Astrocyte (in vitro differentiated cells and primary cell): ENCODE measurements at regions not wholly inside any gene's neighbourhood (a gene's known extent, or its start where the extent isn't known, plus 50 kb on each side); places are given as distances from the start of the nearest gene placed in this dataset.

Source experiments
- DNase-seq: peaks from one replicate; pipeline ENCODE4 v3.0.0-alpha.2; 2010; ENCODE audit warnings: low read depth
- FAIRE-seq: peaks from 2 replicates; lab custom pipeline; 2011; peaks lifted over from hg19 to GRCh38; lab: Jason Lieb, UNC
- H2AFZ ChIP-seq: 2 replicates; pipeline ENCODE4 v1.6.0; 2012; ENCODE audit warnings: low read depth, low read length, inconsistent platforms
- H3K27ac ChIP-seq: 2 replicates; pipeline ENCODE4 v1.5.1; 2011; ENCODE audit warnings: low read depth, low read length, inconsistent platforms
- H3K27me3 ChIP-seq: 2 replicates; pipeline ENCODE4 v1.6.0; 2011; ENCODE audit warnings: low read length, inconsistent platforms; ENCODE audit not compliant: insufficient read depth
- H3K36me3 ChIP-seq: 2 replicates; pipeline ENCODE4 v1.5.1; 2011; ENCODE audit warnings: low read length, inconsistent platforms; ENCODE audit not compliant: insufficient read depth
- H3K4me1 ChIP-seq: 2 replicates; pipeline ENCODE4 v1.5.1; 2011; ENCODE audit warnings: low read length, inconsistent platforms; ENCODE audit not compliant: insufficient read depth
- H3K4me2 ChIP-seq: 2 replicates; pipeline ENCODE4 v1.6.0; 2012; ENCODE audit warnings: low read length, inconsistent platforms
- H3K4me3 ChIP-seq: 2 replicates; pipeline ENCODE4 v1.5.1; 2011; ENCODE audit warnings: low read depth, mild to moderate bottlenecking, low read length, inconsistent platforms; ENCODE audit not compliant: insufficient read depth
- H3K79me2 ChIP-seq: 2 replicates; pipeline ENCODE4 v1.6.0; 2012; ENCODE audit warnings: mild to moderate bottlenecking, low read length, inconsistent platforms; ENCODE audit not compliant: insufficient read depth
- H3K9ac ChIP-seq: 2 replicates; pipeline ENCODE4 v1.6.0; 2012; ENCODE audit warnings: mild to moderate bottlenecking, low read length, inconsistent platforms
- H3K9me3 ChIP-seq: 2 replicates; pipeline ENCODE4 v1.5.1; 2012; ENCODE audit warnings: low read depth, mild to moderate bottlenecking, low read length, inconsistent platforms; ENCODE audit not compliant: insufficient read depth
- H4K20me1 ChIP-seq: 2 replicates; pipeline ENCODE4 v1.6.0; 2012; ENCODE audit warnings: low read length, inconsistent platforms; ENCODE audit not compliant: insufficient read depth
- H3K27ac Mint-ChIP-seq: one replicate; pipeline ENCODE4 v1.8.0; 2021; ENCODE audit warnings: mild to moderate bottlenecking, mixed read lengths; ENCODE audit not compliant: unreplicated experiment
- H3K27me3 Mint-ChIP-seq: one replicate; pipeline ENCODE4 v1.8.0; 2021; ENCODE audit warnings: low read depth, mixed read lengths; ENCODE audit not compliant: unreplicated experiment
- H3K36me3 Mint-ChIP-seq: one replicate; pipeline ENCODE4 v1.8.0; 2021; ENCODE audit warnings: low read depth, mixed read lengths; ENCODE audit not compliant: unreplicated experiment
- H3K4me1 Mint-ChIP-seq: one replicate; pipeline ENCODE4 v1.8.0; 2021; ENCODE audit warnings: low read depth, mixed read lengths; ENCODE audit not compliant: unreplicated experiment
- H3K4me3 Mint-ChIP-seq: one replicate; pipeline ENCODE4 v1.8.0; 2021; ENCODE audit warnings: mild to moderate bottlenecking, moderate library complexity, mixed read lengths; ENCODE audit not compliant: unreplicated experiment
- H3K9me3 Mint-ChIP-seq: one replicate; pipeline ENCODE4 v1.8.0; 2021; ENCODE audit warnings: mild to moderate bottlenecking, mixed read lengths; ENCODE audit not compliant: unreplicated experiment
- CTCF ChIP-seq: IDR thresholded peaks from 2 replicates; pipeline ENCODE4 v1.5.1; 2011; ENCODE audit warnings: low read depth, mild to moderate bottlenecking, inconsistent platforms, low read length, moderate library complexity; ENCODE audit not compliant: insufficient read depth
- EZH2 ChIP-seq: IDR thresholded peaks from 2 replicates; pipeline ENCODE4 v1.6.1; 2012; ENCODE audit warnings: mild to moderate bottlenecking, low read length, inconsistent platforms; ENCODE audit not compliant: insufficient read depth

- Histone ChIP-seq H3K36me3 (no peaks in the 10 kb centered on the region), H3K9ac (no peak overlapping the region), H3K79me2 (no peaks in the 10 kb centered on the region), H3K27ac (peak overlapping the region; percentile 17), H3K4me1 (peaks cover 7% of the 10 kb centered on the region), H3K4me3 (no peak overlapping the region), H4K20me1 (no peaks in the 10 kb centered on the region), H2AFZ (no peak overlapping the region), H3K9me3 (no peaks in the 10 kb centered on the region), H3K27me3 (no peaks in the 10 kb centered on the region), H3K4me2 (no peak overlapping the region)
- peaks cover 16% of the 10 kb centered on the region for H3K4me1 Mint-ChIP-seq
- TF ChIP-seq CTCF = no peak
- no peaks in the 10 kb centered on the region for H3K27me3 Mint-ChIP-seq
- peak overlapping the region; percentile 12 for H3K27ac Mint-ChIP-seq
- no peaks in the 10 kb centered on the region for H3K9me3 Mint-ChIP-seq
- FAIRE-seq = no peak
- no peaks in the 10 kb centered on the region for H3K36me3 Mint-ChIP-seq
- no peak overlapping the region for H3K4me3 Mint-ChIP-seq
- no peak for DNase-seq
Observed at GRCh38 chr7:20270371-20270770, 53.2 kb upstream of the MACC1 start.

- no peaks in the 10 kb centered on the region for H3K9me3 Mint-ChIP-seq
- H2AFZ ChIP-seq = no peak overlapping the region
- no peaks in the 10 kb centered on the region for H3K9me3 ChIP-seq
- no peak for DNase-seq
- no peak for TF ChIP-seq EZH2
- no peak for TF ChIP-seq CTCF
- no peaks in the 10 kb centered on the region for H3K36me3 ChIP-seq
- H3K27me3 ChIP-seq = no peaks in the 10 kb centered on the region
- H4K20me1 ChIP-seq = no peaks in the 10 kb centered on the region
- no peak overlapping the region for H3K4me3 Mint-ChIP-seq
- H3K27me3 Mint-ChIP-seq = no peaks in the 10 kb centered on the region
- H3K4me1 Mint-ChIP-seq = peaks cover 17% of the 10 kb centered on the region
- H3K36me3 Mint-ChIP-seq = no peaks in the 10 kb centered on the region
- H3K27ac ChIP-seq = no peak overlapping the region
- peaks cover 7% of the 10 kb centered on the region for H3K4me1 ChIP-seq
- no peak overlapping the region for H3K9ac ChIP-seq
- no peak overlapping the region for H3K27ac Mint-ChIP-seq
- FAIRE-seq = peak; percentile 9
- no peak overlapping the region for H3K4me3 ChIP-seq
- H3K79me2 ChIP-seq = no peaks in the 10 kb centered on the region
- H3K4me2 ChIP-seq = no peak overlapping the region
Observed at GRCh38 chr7:20270867-20271266, 53.7 kb upstream of the MACC1 start.

GRCh38 chr7:20275637-20276036 is 55.1 kb upstream of the ITGB8 start:
- H3K4me3 ChIP-seq = no peak overlapping the region
- Mint-ChIP-seq H3K9me3 (no peaks in the 10 kb centered on the region), H3K27me3 (no peaks in the 10 kb centered on the region), H3K27ac (no peak overlapping the region), H3K4me3 (no peak overlapping the region), H3K4me1 (peaks cover 1% of the 10 kb centered on the region), H3K36me3 (no peaks in the 10 kb centered on the region)
- H3K4me2 ChIP-seq = no peak overlapping the region
- no peaks in the 10 kb centered on the region for H3K27me3 ChIP-seq
- H3K36me3 ChIP-seq = no peaks in the 10 kb centered on the region
- H3K79me2 ChIP-seq = no peaks in the 10 kb centered on the region
- no peaks in the 10 kb centered on the region for H3K9me3 ChIP-seq
- no peak for FAIRE-seq
- H3K9ac ChIP-seq = no peak overlapping the region
- no peak for TF ChIP-seq CTCF
- no peak for TF ChIP-seq EZH2
- H2AFZ ChIP-seq = no peak overlapping the region
- H3K27ac ChIP-seq = no peak overlapping the region
- H3K4me1 ChIP-seq = peaks cover 4% of the 10 kb centered on the region
- no peaks in the 10 kb centered on the region for H4K20me1 ChIP-seq
- DNase-seq = no peak
